GM20000 (cell line): ENCODE measurements at regions not wholly inside any gene's neighbourhood (a gene's known extent, or its start where the extent isn't known, plus 50 kb on each side); places are given as distances from the start of the nearest gene placed in this dataset.

Source experiments
- DNase-seq: peaks from one replicate; pipeline ENCODE4 v3.0.0; 2012; ENCODE audit warnings: low spot score
- CTCF ChIP-seq: IDR thresholded peaks from 2 replicates; pipeline ENCODE4 v1.5.1; 2012; ENCODE audit warnings: mild to moderate bottlenecking, control low read depth; ENCODE audit errors: extremely low read depth, missing control alignments

DNA sequence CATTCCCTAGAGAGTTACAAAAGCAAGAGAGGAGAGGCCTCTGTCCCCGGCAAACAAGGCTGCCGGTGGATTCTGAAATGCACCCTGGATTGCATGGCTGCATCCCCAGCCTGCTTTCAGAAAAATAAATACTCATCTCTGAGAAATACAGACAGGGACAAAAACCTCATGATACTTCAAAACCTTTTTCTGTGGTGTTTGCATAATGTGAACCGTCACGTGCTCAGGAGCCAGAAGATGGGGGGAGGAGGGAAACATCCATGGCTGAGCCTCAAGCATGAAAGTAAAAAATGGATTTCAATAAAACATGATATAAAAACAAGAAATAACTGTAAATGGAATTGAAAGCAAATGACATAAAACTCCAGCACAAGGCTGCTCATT is 198.5 kb upstream of the NCAM1 start:
- no peak for TF ChIP-seq CTCF
- no peak for DNase-seq

DNA sequence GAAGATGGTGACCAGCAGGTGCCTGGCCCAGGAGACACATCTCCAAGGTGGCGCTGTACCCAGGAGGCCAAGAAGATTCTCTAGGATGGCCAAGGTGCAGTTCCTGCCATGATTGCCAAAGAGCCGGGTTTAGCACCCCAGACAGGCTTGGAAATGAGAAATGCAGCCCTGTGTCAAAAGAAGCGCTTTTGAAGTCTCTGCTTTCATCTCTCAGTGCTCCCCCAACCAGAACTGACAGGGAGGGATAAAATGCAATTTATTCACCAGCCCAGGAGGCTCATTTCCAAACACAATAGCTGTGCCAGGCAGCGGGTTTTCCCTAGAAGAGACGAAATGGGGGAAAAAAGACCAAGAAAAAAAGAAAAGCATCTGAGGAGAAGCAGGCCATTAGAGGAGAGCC is 195.9 kb upstream of the NCAM1 start:
- TF ChIP-seq CTCF, result no peak

DNA sequence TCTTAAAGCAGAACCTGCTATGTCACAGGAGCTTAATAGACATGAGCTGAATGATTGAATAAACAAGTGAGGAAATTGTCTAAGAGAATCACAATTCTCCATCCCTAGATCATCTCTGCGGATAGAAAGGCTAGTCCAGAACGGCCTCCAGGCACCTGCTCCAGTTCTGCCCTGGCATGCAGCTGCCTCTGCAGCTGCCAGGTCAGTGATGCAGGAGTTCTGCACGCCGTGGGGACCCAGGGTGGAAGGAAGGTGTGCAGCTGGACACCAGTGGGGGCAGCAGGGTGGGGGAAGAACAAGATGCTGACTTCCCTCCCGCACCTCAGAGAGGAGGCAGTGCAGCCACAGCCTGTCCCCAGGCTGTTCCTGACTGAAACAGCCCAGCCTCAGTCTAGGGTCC is 192.1 kb upstream of the NCAM1 start:
- DNase-seq, result no peak
- no peak for TF ChIP-seq CTCF

More for the DNA sequence above, 195.9 kb upstream of the NCAM1 start:
- no peak for DNase-seq

DNA sequence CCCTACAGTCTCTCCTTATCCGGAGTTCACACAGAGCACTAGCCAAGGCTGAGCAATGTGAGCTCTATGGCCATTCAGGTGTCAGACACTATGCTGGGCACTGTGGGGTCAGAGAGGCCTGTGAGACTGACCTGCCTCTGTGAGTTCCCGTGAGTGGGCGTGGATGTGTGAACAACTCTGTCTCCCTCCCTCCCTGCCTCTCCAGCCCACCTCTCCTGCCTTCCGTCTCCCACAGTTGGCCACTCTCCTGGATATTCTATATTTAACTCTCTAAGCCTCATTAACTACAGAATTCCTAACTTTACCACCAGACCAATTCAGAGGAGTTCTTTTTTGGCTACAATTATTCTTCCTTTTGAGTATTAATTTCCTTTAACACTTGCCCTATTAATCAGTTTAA is 191.6 kb upstream of the NCAM1 start:
- no peak for DNase-seq
- no peak for TF ChIP-seq CTCF

DNA sequence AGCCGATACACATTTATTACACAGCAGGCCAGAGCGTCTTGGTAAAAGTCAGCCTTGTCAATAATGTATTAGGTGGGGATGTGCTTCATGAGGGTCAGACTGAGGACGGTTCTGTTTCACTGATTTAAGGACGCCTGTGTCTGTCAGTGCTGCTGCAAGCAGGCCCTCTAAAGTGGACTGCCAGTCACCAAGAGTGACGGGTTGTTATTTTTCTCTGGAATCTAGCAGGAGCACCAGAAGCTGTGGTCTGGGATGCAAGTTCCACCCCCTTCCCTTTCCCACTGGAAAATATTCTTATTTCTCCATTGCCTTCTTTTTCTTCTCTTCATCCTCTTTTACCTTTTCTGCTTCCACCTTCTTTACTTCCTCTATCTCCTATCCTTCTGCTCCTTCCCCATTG is 191.2 kb upstream of the NCAM1 start:
- no peak for DNase-seq
- TF ChIP-seq CTCF, result no peak

- no peak for DNase-seq
- TF ChIP-seq CTCF, result no peak
Observed at GRCh38 chr11:112770487-112770886, 190.7 kb upstream of the NCAM1 start.

DNA sequence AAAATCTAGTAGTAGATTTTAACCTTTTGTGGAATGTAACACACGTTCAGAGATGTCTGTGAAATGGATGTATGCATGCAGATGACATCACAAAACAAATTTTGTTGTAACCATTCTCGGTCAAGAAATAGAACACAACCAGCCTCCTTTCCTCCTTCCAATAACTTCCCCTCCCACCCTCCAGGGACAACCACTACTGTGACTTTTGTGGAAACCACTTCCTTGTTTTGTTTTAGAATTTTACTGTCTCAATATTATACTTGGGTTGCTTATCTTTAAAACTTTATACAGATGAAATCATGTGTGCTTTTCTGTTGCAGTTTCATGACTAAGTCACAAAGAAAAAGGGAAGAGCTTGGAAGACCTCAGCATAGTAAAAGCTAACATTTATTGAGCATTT is 189.4 kb upstream of the NCAM1 start:
- TF ChIP-seq CTCF, result no peak
- no peak for DNase-seq
